ENCODE measurements at regions not wholly inside any gene's neighbourhood (a gene's known extent, or its start where the extent isn't known, plus 50 kb on each side); places are given as distances from the start of the nearest gene placed in this dataset.

DNA sequence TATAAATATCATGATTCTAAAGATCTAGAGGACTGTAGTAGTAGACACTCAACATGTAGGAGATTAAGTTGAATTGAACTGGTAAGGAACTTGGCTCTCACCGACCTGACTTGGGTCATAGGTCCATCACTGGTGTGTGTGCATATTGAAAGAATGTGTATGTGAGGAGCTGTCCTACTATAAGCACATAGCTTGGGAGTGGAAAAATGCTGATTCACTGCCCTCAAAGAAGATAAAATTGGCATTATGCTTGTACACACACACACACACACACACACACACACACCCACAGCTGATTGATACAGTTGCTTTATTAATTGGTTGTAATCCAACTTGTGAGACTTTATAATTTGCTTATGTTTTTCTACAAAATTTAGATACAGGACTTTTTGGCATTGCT, 411.0 kb upstream of the NR2F2 start:
- TF ChIP-seq, protein P1, sequence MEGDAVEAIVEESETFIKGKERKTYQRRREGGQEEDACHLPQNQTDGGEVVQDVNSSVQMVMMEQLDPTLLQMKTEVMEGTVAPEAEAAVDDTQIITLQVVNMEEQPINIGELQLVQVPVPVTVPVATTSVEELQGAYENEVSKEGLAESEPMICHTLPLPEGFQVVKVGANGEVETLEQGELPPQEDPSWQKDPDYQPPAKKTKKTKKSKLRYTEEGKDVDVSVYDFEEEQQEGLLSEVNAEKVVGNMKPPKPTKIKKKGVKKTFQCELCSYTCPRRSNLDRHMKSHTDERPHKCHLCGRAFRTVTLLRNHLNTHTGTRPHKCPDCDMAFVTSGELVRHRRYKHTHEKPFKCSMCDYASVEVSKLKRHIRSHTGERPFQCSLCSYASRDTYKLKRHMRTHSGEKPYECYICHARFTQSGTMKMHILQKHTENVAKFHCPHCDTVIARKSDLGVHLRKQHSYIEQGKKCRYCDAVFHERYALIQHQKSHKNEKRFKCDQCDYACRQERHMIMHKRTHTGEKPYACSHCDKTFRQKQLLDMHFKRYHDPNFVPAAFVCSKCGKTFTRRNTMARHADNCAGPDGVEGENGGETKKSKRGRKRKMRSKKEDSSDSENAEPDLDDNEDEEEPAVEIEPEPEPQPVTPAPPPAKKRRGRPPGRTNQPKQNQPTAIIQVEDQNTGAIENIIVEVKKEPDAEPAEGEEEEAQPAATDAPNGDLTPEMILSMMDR (conservative IDR thresholded peaks at IDR 0.05; ENCODE audit: low read length), result no peak
- no peak for DNase-seq (ENCODE audit: low read depth)
- H3K4me3 ChIP-seq (ENCODE audit: low read length), result no peak overlapping the region

DNA sequence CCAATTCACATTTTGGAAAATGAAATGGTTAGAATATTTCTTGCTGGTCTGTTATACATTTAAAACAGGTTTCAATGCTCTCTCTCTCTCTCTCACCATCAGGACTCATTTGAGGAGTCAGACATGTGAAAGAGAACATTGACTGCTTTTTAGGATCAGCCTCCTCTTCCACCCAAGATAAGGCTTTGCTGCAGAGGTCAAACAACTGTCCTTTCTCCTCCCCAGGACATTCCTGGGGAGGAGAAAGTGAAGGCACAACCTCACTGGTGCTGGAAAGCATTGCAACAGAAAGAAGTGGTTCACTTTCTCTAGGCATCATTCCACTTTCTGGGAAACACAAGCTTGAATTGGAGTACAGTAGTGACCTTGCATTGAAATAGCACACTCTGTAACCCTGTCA, 409.1 kb upstream of the NR2F2 start:
- no peak overlapping the region for H3K4me3 ChIP-seq (ENCODE audit: low read length)
- no peak for DNase-seq (ENCODE audit: low read depth)
- TF ChIP-seq, protein P1 (conservative IDR thresholded peaks at IDR 0.05; ENCODE audit: low read length), result no peak

DNA sequence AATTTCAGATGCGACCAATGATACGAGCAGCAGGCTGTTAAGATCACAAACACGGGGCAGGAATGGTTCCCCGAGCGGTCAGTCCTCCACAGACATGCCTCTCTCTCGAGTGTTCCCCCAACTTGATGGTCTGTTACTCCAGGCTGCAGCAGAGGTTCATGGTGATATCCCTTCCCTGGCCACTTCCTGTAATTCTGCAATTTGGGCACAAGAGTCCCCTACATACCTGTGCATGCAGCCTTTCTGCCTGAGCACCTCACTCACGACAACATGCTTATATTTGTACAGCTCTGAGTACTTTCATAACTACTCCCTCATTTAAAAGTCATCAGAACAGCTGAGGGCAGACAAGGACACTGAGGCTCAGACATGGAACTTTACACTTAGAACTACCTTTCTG, 408.1 kb upstream of the NR2F2 start:
- DNase-seq (ENCODE audit: low read depth), result no peak
- TF ChIP-seq, protein P1 (conservative IDR thresholded peaks at IDR 0.05; ENCODE audit: low read length), result no peak
- H3K4me3 ChIP-seq (ENCODE audit: low read length), result no peak overlapping the region

DNA sequence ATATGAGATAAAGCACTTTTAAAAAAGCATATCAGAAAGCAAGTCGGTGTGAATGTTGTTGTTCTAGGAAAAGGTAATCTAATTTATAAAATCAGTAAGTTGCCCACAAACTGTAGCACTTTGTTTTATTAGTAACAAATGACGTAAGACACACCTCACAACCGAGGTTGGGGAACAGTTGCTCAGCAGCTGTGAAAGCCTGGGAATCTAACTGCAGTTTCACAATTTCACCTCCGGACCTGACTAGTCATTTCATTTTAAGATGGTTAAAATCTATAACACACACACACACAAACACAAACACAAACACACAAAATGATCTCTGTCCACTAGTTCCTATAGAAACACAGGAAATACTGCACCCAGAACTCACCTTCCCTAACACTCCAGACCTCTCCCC, 406.7 kb upstream of the NR2F2 start:
- DNase-seq (ENCODE audit: low read depth), result no peak
- no peak overlapping the region for H3K4me3 ChIP-seq (ENCODE audit: low read length)
- TF ChIP-seq, protein P1 (conservative IDR thresholded peaks at IDR 0.05; ENCODE audit: low read length), result no peak

DNA sequence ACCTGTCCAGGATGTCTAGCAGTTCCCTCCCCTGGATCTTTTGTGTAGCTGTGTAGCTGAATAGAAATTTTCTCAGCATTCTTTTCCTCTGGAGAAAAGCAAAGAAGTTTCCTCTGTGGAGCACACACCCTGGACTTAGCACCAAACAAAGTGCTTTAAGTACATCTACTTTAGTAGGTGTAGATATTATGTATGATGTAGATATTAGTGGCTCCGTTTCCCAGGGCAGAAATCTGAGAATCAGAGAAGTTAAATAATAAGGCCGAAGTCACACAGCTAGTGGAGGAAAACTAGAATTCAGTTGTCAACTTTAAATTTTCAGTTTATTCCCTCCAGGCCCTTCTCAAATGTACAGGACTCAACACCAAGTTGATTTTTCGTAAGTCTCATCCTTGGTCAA, 401.7 kb upstream of the NR2F2 start:
- no peak overlapping the region for H3K4me3 ChIP-seq (ENCODE audit: low read length)
- DNase-seq (ENCODE audit: low read depth), result no peak
- TF ChIP-seq, protein P1 (conservative IDR thresholded peaks at IDR 0.05; ENCODE audit: low read length), result no peak

DNA sequence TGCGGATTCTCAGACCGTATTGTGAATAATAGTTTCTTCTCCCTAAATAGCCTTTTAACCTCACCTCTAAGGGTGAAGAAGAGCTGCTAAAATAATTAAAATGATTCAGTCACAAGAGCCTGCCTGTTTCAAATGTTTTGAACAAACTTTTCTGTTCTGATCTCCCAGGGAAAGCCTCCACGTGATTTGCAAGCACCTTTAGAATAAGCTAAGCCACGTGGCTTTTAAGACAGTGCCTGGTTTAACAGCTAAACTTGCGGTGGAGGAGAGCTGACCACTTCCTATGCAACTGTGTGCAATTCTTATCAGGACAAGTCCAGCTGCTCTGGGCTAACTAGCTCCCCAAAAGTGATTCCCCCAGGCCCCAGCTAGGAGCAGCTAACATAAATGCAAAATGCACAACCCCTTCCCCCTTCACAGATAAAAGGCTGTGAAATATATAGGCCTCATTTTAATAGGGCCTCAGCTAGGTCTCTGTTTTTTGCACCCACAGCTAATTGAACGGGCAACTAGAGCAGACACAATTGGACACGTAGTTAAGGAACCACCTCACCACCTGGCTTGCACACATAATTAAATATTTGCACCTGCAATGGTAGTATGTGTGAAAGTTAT, 401.2 kb upstream of the NR2F2 start:
- H3K4me3 ChIP-seq (ENCODE audit: low read length), result no peak overlapping the region
- TF ChIP-seq, protein P1 (conservative IDR thresholded peaks at IDR 0.05; ENCODE audit: low read length), result no peak
- no peak for DNase-seq (ENCODE audit: low read depth)

DNA sequence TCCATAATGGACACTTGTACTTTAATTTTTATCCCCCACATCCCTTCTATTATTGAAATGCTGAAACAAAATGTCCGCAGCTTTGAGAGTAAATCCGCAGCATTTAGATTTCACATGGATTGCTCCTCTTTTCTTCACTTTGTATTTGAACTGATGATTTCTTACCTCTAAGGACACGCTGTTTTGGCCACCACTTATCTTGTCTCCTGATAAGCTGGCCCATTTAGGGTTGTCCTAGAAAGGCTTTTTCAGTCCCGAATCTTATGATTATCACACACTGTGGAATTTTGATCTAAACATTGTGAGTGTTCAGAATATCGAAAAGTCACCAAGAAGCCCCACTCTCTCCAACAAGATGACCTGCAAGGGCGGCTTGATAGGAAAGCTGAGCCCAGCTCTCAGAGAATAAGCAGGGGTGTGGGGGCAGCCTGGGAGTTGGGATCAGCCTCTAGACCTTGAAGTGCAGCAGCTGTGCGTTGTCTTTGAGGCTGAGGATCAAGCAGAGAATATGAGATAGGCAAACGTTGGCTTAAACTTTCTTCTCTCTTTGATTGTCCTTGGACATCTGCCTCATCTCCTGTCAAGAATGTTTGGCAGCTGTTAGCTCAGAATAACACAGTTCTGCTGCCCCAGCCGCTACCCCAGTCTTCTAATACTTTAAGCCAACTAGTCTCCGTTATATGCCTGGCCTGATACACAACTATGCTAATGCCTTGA, 399.7 kb upstream of the NR2F2 start:
- no peak for DNase-seq (ENCODE audit: low read depth)
- TF ChIP-seq, protein P1 (conservative IDR thresholded peaks at IDR 0.05; ENCODE audit: low read length), result no peak

More for the DNA sequence above, 399.7 kb upstream of the NR2F2 start:
- no peak overlapping the region for H3K4me3 ChIP-seq (ENCODE audit: low read length)

Data from AG10803 (cell line).